Stimulated activated CD4-positive, alpha-beta T cell treated with anti-CD3 and anti-CD28 coated beads, Interleukin-1b, Interleukin-23, amount 100 ng/mL, for 24 hours (primary cell): ENCODE measurements at regions not wholly inside any gene's neighbourhood (a gene's known extent, or its start where the extent isn't known, plus 50 kb on each side); places are given as distances from the start of the nearest gene placed in this dataset.

ENCODE experiments used
- DNase-seq, 4 experiments: peaks; one replicate each; pipeline ENCODE4 v3.0.0-alpha.2; 2020; ENCODE audit warnings: low read depth in 4 of 4, low spot score in 1 of 4

- DNase-seq = no peak
These were observed 1138.5 kb downstream of the BRD1 start for GRCh38 chr22:48689206-48689605.

GRCh38 chr22:48688366-48688765 is 1139.3 kb downstream of the BRD1 start:
- no peak for DNase-seq

GRCh38 chr22:48687606-48688005 is 1140.1 kb downstream of the BRD1 start:
- no peak for DNase-seq

- DNase-seq = no peak
These were observed 1140.9 kb downstream of the BRD1 start for GRCh38 chr22:48686694-48687302.

- DNase-seq = no peak
These were observed 1141.9 kb downstream of the BRD1 start for GRCh38 chr22:48685767-48686166.

GRCh38 chr22:48683640-48684039 is 1144.0 kb downstream of the BRD1 start:
- no peak for DNase-seq

GRCh38 chr22:48682504-48682903 is 1145.2 kb downstream of the BRD1 start:
- DNase-seq = no peak

- DNase-seq = no peak
These were observed 1147.1 kb downstream of the BRD1 start for GRCh38 chr22:48680601-48681000.

GRCh38 chr22:48679656-48680555 is 1147.8 kb downstream of the BRD1 start:
- DNase-seq = no peak

- DNase-seq = no peak
These were observed 1149.2 kb downstream of the BRD1 start for GRCh38 chr22:48678171-48679135.

- DNase-seq = no peak
These were observed 1150.1 kb downstream of the BRD1 start for GRCh38 chr22:48677621-48678020.

GRCh38 chr22:48677168-48677520 is 1150.5 kb downstream of the BRD1 start:
- DNase-seq = no peak

GRCh38 chr22:48676266-48677167 is 1151.2 kb downstream of the BRD1 start:
- DNase-seq = no peak

- no peak for DNase-seq
These were observed 1151.9 kb downstream of the BRD1 start for GRCh38 chr22:48675830-48676145.

GRCh38 chr22:48675141-48675829 is 1152.4 kb downstream of the BRD1 start:
- DNase-seq = no peak

- no peak for DNase-seq
These were observed 1153.7 kb downstream of the BRD1 start for GRCh38 chr22:48673806-48674500.

GRCh38 chr22:48672387-48672786 is 1155.3 kb downstream of the BRD1 start:
- DNase-seq = no peak

- DNase-seq = no peak
These were observed 1156.9 kb downstream of the BRD1 start for GRCh38 chr22:48670731-48671130.

- no peak for DNase-seq
These were observed 1157.5 kb downstream of the BRD1 start for GRCh38 chr22:48669986-48670716.
